HL-60 (cell line): ENCODE measurements at regions not wholly inside any gene's neighbourhood (a gene's known extent, or its start where the extent isn't known, plus 50 kb on each side); places are given as distances from the start of the nearest gene placed in this dataset.

Experiments used
- DNase-seq, 2 experiments: peaks; one replicate each; pipeline ENCODE4 v3.0.0-alpha.2; 2010 to 2020; ENCODE audit warnings: low read depth in 1 of 2, low spot score in 1 of 2
- H3K27ac ChIP-seq: fragments of 250-450 bp; sonication (Bioruptor Pico); replicated peaks from 2 replicates; pipeline ENCODE4 v1.5.1; 2020; ENCODE audit warnings: mild to moderate bottlenecking, moderate library complexity
- H3K27me3 ChIP-seq: fragments of 250-450 bp; sonication (Bioruptor Pico); 2 replicates; pipeline ENCODE4 v1.5.1; 2021; ENCODE audit warnings: mild to moderate bottlenecking, moderate library complexity; ENCODE audit not compliant: insufficient read depth, poor library complexity, severe bottlenecking
- H3K4me3 ChIP-seq: replicated peaks from 2 replicates; pipeline ENCODE4 v1.5.1; 2011; ENCODE audit warnings: mild to moderate bottlenecking, control low read depth, low read length; ENCODE audit not compliant: insufficient read depth
- GABPA ChIP-seq: IDR thresholded peaks from 2 replicates; pipeline ENCODE4 v1.6.1; 2012; ENCODE audit warnings: low read depth
- POLR2AphosphoS5 ChIP-seq: IDR thresholded peaks from 2 replicates; pipeline ENCODE4 v1.6.1; 2012; ENCODE audit warnings: low read depth
- REST ChIP-seq: IDR thresholded peaks from 2 replicates; pipeline ENCODE4 v1.6.1; 2012; ENCODE audit warnings: low read depth; ENCODE audit not compliant: insufficient replicate concordance
- SPI1 ChIP-seq: IDR thresholded peaks from 2 replicates; pipeline ENCODE4 v1.6.1; 2012; ENCODE audit warnings: low read depth, mild to moderate bottlenecking, borderline replicate concordance
- TF ChIP-seq, protein P1 (sequence below): IDR thresholded peaks from one replicate; pipeline ENCODE4 v1.5.1; 2011; ENCODE audit warnings: low read length, control low read depth, inconsistent platforms; ENCODE audit not compliant: insufficient read depth

GRCh38 chr1:30332116-30333094 lies 391.0 kb downstream of the MATN1 start:
- no peak overlapping the region for H3K4me3 ChIP-seq
- no peak for DNase-seq
- H3K27me3 ChIP-seq = no peaks in the 10 kb centered on the region
- no peak overlapping the region for H3K27ac ChIP-seq
- no peak for TF ChIP-seq GABPA
- TF ChIP-seq, protein P1, sequence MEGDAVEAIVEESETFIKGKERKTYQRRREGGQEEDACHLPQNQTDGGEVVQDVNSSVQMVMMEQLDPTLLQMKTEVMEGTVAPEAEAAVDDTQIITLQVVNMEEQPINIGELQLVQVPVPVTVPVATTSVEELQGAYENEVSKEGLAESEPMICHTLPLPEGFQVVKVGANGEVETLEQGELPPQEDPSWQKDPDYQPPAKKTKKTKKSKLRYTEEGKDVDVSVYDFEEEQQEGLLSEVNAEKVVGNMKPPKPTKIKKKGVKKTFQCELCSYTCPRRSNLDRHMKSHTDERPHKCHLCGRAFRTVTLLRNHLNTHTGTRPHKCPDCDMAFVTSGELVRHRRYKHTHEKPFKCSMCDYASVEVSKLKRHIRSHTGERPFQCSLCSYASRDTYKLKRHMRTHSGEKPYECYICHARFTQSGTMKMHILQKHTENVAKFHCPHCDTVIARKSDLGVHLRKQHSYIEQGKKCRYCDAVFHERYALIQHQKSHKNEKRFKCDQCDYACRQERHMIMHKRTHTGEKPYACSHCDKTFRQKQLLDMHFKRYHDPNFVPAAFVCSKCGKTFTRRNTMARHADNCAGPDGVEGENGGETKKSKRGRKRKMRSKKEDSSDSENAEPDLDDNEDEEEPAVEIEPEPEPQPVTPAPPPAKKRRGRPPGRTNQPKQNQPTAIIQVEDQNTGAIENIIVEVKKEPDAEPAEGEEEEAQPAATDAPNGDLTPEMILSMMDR = no peak
- TF ChIP-seq POLR2AphosphoS5 = no peak
- TF ChIP-seq REST = no peak
- TF ChIP-seq SPI1 = no peak

GRCh38 chr1:30331415-30332065 lies 391.8 kb downstream of the MATN1 start:
- DNase-seq = no peak
- TF ChIP-seq GABPA (no peak), REST (no peak), POLR2AphosphoS5 (no peak), SPI1 (no peak)
- TF ChIP-seq, protein P1 = no peak
- Histone ChIP-seq H3K27me3 (no peaks in the 10 kb centered on the region), H3K27ac (no peak overlapping the region), H3K4me3 (no peak overlapping the region)

- no peak for DNase-seq
- no peaks in the 10 kb centered on the region for H3K27me3 ChIP-seq
- TF ChIP-seq GABPA (no peak), POLR2AphosphoS5 (no peak), SPI1 (no peak), REST (no peak)
- TF ChIP-seq, protein P1 = no peak
- no peak overlapping the region for H3K27ac ChIP-seq
- H3K4me3 ChIP-seq = no peak overlapping the region
Measured at GRCh38 chr1:30330644-30331043, 392.7 kb downstream of the MATN1 start.
